IPS DF 6.9 (cell line): ENCODE measurements at regions not wholly inside any gene's neighbourhood (a gene's known extent, or its start where the extent isn't known, plus 50 kb on each side); places are given as distances from the start of the nearest gene placed in this dataset.

ENCODE experiments used
- DNase-seq: peaks from one replicate; pipeline ENCODE4 v3.0.0-alpha.2; 2013; ENCODE audit warnings: low read depth, low spot score
- H3K27ac ChIP-seq: one replicate; pipeline ENCODE4 v1.5.1; 2013; ENCODE audit warnings: low read length, control low read depth
- H3K27me3 ChIP-seq: 2 replicates; pipeline ENCODE4 v1.6.1; 2013; ENCODE audit warnings: mild to moderate bottlenecking, low read length; ENCODE audit not compliant: control insufficient read depth, insufficient read depth
- H3K36me3 ChIP-seq: 2 replicates; pipeline ENCODE4 v1.6.1; 2013; ENCODE audit warnings: low read length; ENCODE audit not compliant: control insufficient read depth, insufficient read depth
- H3K4me1 ChIP-seq: 2 replicates; pipeline ENCODE4 v1.6.1; 2013; ENCODE audit warnings: low read length; ENCODE audit not compliant: control insufficient read depth, insufficient read depth
- H3K4me3 ChIP-seq: 2 replicates; pipeline ENCODE4 v1.5.1; 2013; ENCODE audit warnings: mild to moderate bottlenecking, low read length
- H3K9me3 ChIP-seq: 2 replicates; pipeline ENCODE4 v1.6.1; 2013; ENCODE audit warnings: low read length, inconsistent platforms; ENCODE audit not compliant: control insufficient read depth, insufficient read depth
- WGBS: extraction: QIAGEN DNeasy Blood & Tissue Kit; methylation state at CpG from one replicate; pipeline ENCODE4 v1.1.7; 2013; ENCODE audit warnings: mixed read lengths, missing lambda C conversion rate; ENCODE audit not compliant: insufficient read length, insufficient coverage; 5-methylcytosine and 5-hydroxymethylcytosine counted together

- no peaks in the 10 kb centered on the region for H3K36me3 ChIP-seq
- peaks cover 3% of the 10 kb centered on the region; the same call in 1 of the 2 replicates for H3K4me1 ChIP-seq
- H3K27me3 ChIP-seq, result no peaks in the 10 kb centered on the region
- no peaks in the 10 kb centered on the region for H3K9me3 ChIP-seq
- no peak overlapping the region for H3K27ac ChIP-seq
- DNase-seq, result no peak
- no peak overlapping the region for H3K4me3 ChIP-seq
- WGBS, result no CpG with 5 or more reads among the region's 2 CpGs
These were observed 94.9 kb upstream of the DDIT4L start for GRCh38 chr4:100285121-100285520.

- H3K4me1 ChIP-seq, result peaks cover 3% of the 10 kb centered on the region; the same call in 1 of the 2 replicates
- no peak for DNase-seq
- WGBS, result no CpG with 5 or more reads among the region's 10 CpGs
- no peaks in the 10 kb centered on the region for H3K9me3 ChIP-seq
- H3K27me3 ChIP-seq, result no peaks in the 10 kb centered on the region
- H3K27ac ChIP-seq, result no peak overlapping the region
- H3K36me3 ChIP-seq, result no peaks in the 10 kb centered on the region
- no peak overlapping the region for H3K4me3 ChIP-seq
These were observed 94.0 kb upstream of the DDIT4L start for GRCh38 chr4:100284129-100284880.

- Histone ChIP-seq H3K36me3 (no peaks in the 10 kb centered on the region; the same call in 1 of the 2 replicates), H3K4me3 (no peak overlapping the region), H3K27me3 (no peaks in the 10 kb centered on the region), H3K4me1 (no peaks in the 10 kb centered on the region), H3K27ac (no peak overlapping the region), H3K9me3 (no peaks in the 10 kb centered on the region)
- DNase-seq, result no peak
- no CpG with 5 or more reads among the region's 2 CpGs for WGBS
These were observed 90.5 kb upstream of the DDIT4L start for GRCh38 chr4:100280807-100281206.

GRCh38 chr4:100278567-100278966 lies 88.3 kb upstream of the DDIT4L start:
- Histone ChIP-seq H3K9me3 (no peaks in the 10 kb centered on the region), H3K4me3 (no peak overlapping the region), H3K27me3 (no peaks in the 10 kb centered on the region), H3K36me3 (no peaks in the 10 kb centered on the region; the same call in 1 of the 2 replicates), H3K4me1 (no peaks in the 10 kb centered on the region), H3K27ac (no peak overlapping the region)
- no CpG with 5 or more reads among the region's 3 CpGs for WGBS
- DNase-seq, result no peak

DNA sequence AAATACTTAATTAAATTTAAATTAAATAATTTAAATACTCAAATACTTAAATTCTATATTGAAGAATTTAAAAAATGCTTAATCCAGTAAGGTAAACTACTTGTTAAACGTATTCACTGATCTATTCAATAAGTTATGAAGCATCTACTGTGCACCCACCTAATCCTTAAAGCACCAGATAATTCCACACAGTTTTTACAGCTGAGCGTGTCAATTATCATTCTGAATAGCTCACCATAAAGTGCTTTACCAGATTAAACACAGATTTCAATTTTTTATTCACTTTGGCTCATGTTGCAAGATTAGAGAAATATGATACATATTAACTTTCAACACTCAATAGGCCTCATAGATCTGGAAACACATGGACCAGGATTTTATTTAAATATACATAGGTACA lies 79.2 kb upstream of the DDIT4L start:
- Histone ChIP-seq H3K4me1 (no peaks in the 10 kb centered on the region), H3K27me3 (no peaks in the 10 kb centered on the region), H3K4me3 (no peak overlapping the region), H3K36me3 (no peaks in the 10 kb centered on the region), H3K9me3 (no peaks in the 10 kb centered on the region), H3K27ac (no peak overlapping the region)
- no CpG with 5 or more reads among the region's 2 CpGs for WGBS
- no peak for DNase-seq

- Histone ChIP-seq H3K36me3 (no peaks in the 10 kb centered on the region), H3K4me1 (no peaks in the 10 kb centered on the region), H3K9me3 (no peaks in the 10 kb centered on the region), H3K4me3 (no peak overlapping the region), H3K27ac (no peak overlapping the region), H3K27me3 (no peaks in the 10 kb centered on the region)
- no CpG with 5 or more reads among the region's 2 CpGs for WGBS
- no peak for DNase-seq
These were observed 78.5 kb upstream of the DDIT4L start for GRCh38 chr4:100268789-100269188.

- Histone ChIP-seq H3K36me3 (no peaks in the 10 kb centered on the region), H3K4me3 (no peak overlapping the region), H3K27ac (no peak overlapping the region), H3K4me1 (no peaks in the 10 kb centered on the region), H3K27me3 (no peaks in the 10 kb centered on the region), H3K9me3 (no peaks in the 10 kb centered on the region)
- DNase-seq, result no peak
- no CpG with 5 or more reads among the region's 2 CpGs for WGBS
These were observed 71.1 kb upstream of the DDIT4L start for GRCh38 chr4:100261346-100261745.

GRCh38 chr4:100258675-100259074 lies 68.4 kb upstream of the DDIT4L start:
- Histone ChIP-seq H3K27me3 (no peaks in the 10 kb centered on the region), H3K4me1 (no peaks in the 10 kb centered on the region), H3K27ac (no peak overlapping the region), H3K36me3 (no peaks in the 10 kb centered on the region), H3K9me3 (no peaks in the 10 kb centered on the region), H3K4me3 (no peak overlapping the region)
- no peak for DNase-seq
- no CpG with 5 or more reads among the region's 2 CpGs for WGBS

- WGBS, result no CpG with 5 or more reads among the region's 1 CpG
- no peaks in the 10 kb centered on the region for H3K36me3 ChIP-seq
- H3K9me3 ChIP-seq, result no peaks in the 10 kb centered on the region
- no peak overlapping the region for H3K4me3 ChIP-seq
- H3K27me3 ChIP-seq, result no peaks in the 10 kb centered on the region
- no peak for DNase-seq
- H3K27ac ChIP-seq, result no peak overlapping the region
- no peaks in the 10 kb centered on the region for H3K4me1 ChIP-seq
These were observed 67.3 kb upstream of the DDIT4L start for GRCh38 chr4:100257567-100257966.

- DNase-seq, result no peak
- H3K27ac ChIP-seq, result no peak overlapping the region
- H3K4me3 ChIP-seq, result no peak overlapping the region
- H3K4me1 ChIP-seq, result no peaks in the 10 kb centered on the region
- H3K9me3 ChIP-seq, result no peaks in the 10 kb centered on the region
- no peaks in the 10 kb centered on the region for H3K36me3 ChIP-seq
- H3K27me3 ChIP-seq, result no peaks in the 10 kb centered on the region
- no CpG with 5 or more reads among the region's 1 CpG for WGBS
These were observed 64.0 kb upstream of the DDIT4L start for GRCh38 chr4:100254237-100254636.

DNA sequence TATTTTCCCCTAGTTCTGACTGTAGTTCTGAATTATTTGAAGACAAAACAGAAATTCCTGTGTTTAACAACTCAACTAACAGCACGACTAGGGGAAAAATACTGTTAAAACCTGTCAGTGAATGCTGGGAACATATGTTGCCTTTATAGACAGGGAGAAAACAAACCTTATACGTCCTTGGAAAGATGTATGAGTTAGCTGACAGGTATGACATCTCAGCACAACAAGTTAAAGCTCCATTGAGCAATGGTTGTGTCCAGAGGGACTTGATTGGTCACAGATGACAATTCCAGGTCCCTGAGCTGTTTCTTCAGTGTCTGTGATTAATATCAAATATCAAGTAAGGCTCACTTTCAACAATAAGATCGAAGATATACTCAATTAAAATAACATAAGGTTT lies 58.2 kb upstream of the DDIT4L start:
- H3K4me3 ChIP-seq, result no peak overlapping the region
- no peaks in the 10 kb centered on the region for H3K36me3 ChIP-seq
- H3K27ac ChIP-seq, result no peak overlapping the region
- WGBS, result no CpG with 5 or more reads among the region's 3 CpGs
- H3K9me3 ChIP-seq, result no peaks in the 10 kb centered on the region
- H3K4me1 ChIP-seq, result no peaks in the 10 kb centered on the region
- no peaks in the 10 kb centered on the region for H3K27me3 ChIP-seq
- no peak for DNase-seq
